GM12892 (cell line): ENCODE measurements at regions not wholly inside any gene's neighbourhood (a gene's known extent, or its start where the extent isn't known, plus 50 kb on each side); places are given as distances from the start of the nearest gene placed in this dataset.

Experiments used
- DNase-seq: peaks from one replicate; pipeline ENCODE4 v3.0.0; 2011; ENCODE audit not compliant: insufficient read length
- FAIRE-seq: peaks from 2 replicates; lab custom pipeline; 2011; peaks lifted over from hg19 to GRCh38; lab: Jason Lieb, UNC
- POLR2A ChIP-seq: IDR thresholded peaks from 2 replicates; pipeline ENCODE4 v1.6.1; 2011; ENCODE audit warnings: low read depth, low read length, control low read depth
- POLR2AphosphoS5 ChIP-seq: IDR thresholded peaks from 2 replicates; pipeline ENCODE4 v1.6.1; 2011; ENCODE audit warnings: low read depth, low read length, control low read depth
- TAF1 ChIP-seq: IDR thresholded peaks from 2 replicates; pipeline ENCODE4 v1.6.1; 2011; ENCODE audit warnings: low read depth, mild to moderate bottlenecking, control low read depth, low read length, borderline replicate concordance

GRCh38 chr9:108149326-108149725 lies 659.8 kb upstream of the KLF4 start:
- FAIRE-seq (no peak), DNase-seq (no peak)
- TF ChIP-seq POLR2AphosphoS5 (no peak), TAF1 (no peak)

GRCh38 chr9:108142504-108143201 lies 653.1 kb upstream of the KLF4 start:
- FAIRE-seq (peak; percentile 30), DNase-seq (no peak)
- TF ChIP-seq POLR2A (no peak), TAF1 (no peak), POLR2AphosphoS5 (no peak)

- FAIRE-seq: no peak
Measured at GRCh38 chr9:108142142-108142503, 652.6 kb upstream of the KLF4 start.

GRCh38 chr9:108139900-108140299 lies 650.3 kb upstream of the KLF4 start:
- FAIRE-seq (no peak), DNase-seq (no peak)
- no peak for TF ChIP-seq TAF1
- TF ChIP-seq POLR2AphosphoS5: no peak
- no peak for TF ChIP-seq POLR2A

More at GRCh38 chr9:108142142-108142503, 652.6 kb upstream of the KLF4 start:
- DNase-seq: no peak
- TF ChIP-seq TAF1 (no peak), POLR2AphosphoS5 (no peak), POLR2A (no peak)

GRCh38 chr9:108138516-108138915 lies 648.9 kb upstream of the KLF4 start:
- DNase-seq (no peak), FAIRE-seq (no peak)
- no peak for TF ChIP-seq TAF1
- TF ChIP-seq POLR2AphosphoS5: no peak
- no peak for TF ChIP-seq POLR2A

GRCh38 chr9:108136656-108137055 lies 647.1 kb upstream of the KLF4 start:
- FAIRE-seq (no peak), DNase-seq (no peak)
- no peak for TF ChIP-seq TAF1
- no peak for TF ChIP-seq POLR2AphosphoS5
- no peak for TF ChIP-seq POLR2A

- FAIRE-seq (no peak), DNase-seq (no peak)
- TF ChIP-seq POLR2AphosphoS5: no peak
- no peak for TF ChIP-seq TAF1
- no peak for TF ChIP-seq POLR2A
Measured at GRCh38 chr9:108134486-108135128, 645.0 kb upstream of the KLF4 start.

GRCh38 chr9:108133680-108134079 lies 644.1 kb upstream of the KLF4 start:
- no peak for TF ChIP-seq TAF1
- TF ChIP-seq POLR2A: no peak
- TF ChIP-seq POLR2AphosphoS5: no peak
- no peak for FAIRE-seq
- DNase-seq: no peak

- TF ChIP-seq TAF1 (no peak), POLR2A (no peak), POLR2AphosphoS5 (no peak)
- FAIRE-seq (no peak), DNase-seq (no peak)
Measured at GRCh38 chr9:108133101-108133500, 643.5 kb upstream of the KLF4 start.

GRCh38 chr9:108130905-108131304 lies 641.3 kb upstream of the KLF4 start:
- TF ChIP-seq POLR2AphosphoS5 (no peak), POLR2A (no peak), TAF1 (no peak)
- DNase-seq (no peak), FAIRE-seq (no peak)

GRCh38 chr9:108125625-108126024 lies 636.1 kb upstream of the KLF4 start:
- no peak for DNase-seq
- TF ChIP-seq TAF1 (no peak), POLR2AphosphoS5 (no peak), POLR2A (no peak)
- no peak for FAIRE-seq
